SK-N-SH (cell line): ENCODE measurements at regions not wholly inside any gene's neighbourhood (a gene's known extent, or its start where the extent isn't known, plus 50 kb on each side); places are given as distances from the start of the nearest gene placed in this dataset.

ENCODE experiments used
- CHD2 ChIP-seq: fragments of 150-350 bp; IDR thresholded peaks from 2 replicates; pipeline ENCODE4 v1.6.1; 2018; ENCODE audit warnings: low read length; ENCODE audit not compliant: partially characterized antibody
- ELF1 ChIP-seq: IDR thresholded peaks from 2 replicates; pipeline ENCODE4 v1.4.0; 2012
- EP300 ChIP-seq, 2 experiments: IDR thresholded peaks; 2 replicates each; pipeline versions ENCODE4 v1.4.0 to v1.6.1; 2012; ENCODE audit warnings: borderline replicate concordance in 1 of 2, low read depth in 1 of 2, low read length in 1 of 2
- FOXJ3 ChIP-seq: sonication (generic); formaldehyde crosslinking; IDR thresholded peaks from 2 replicates; pipeline ENCODE4 v1.5.1; 2020; ENCODE audit warnings: mild to moderate bottlenecking, missing genetic modification reagents
- FOXM1 ChIP-seq: IDR thresholded peaks from 2 replicates; pipeline ENCODE4 v1.4.0; 2012; ENCODE audit warnings: low read depth, mild to moderate bottlenecking
- GABPA ChIP-seq: IDR thresholded peaks from 2 replicates; pipeline ENCODE4 v1.4.0; 2012; ENCODE audit warnings: low read depth, mild to moderate bottlenecking
- JUND ChIP-seq: IDR thresholded peaks from 2 replicates; pipeline ENCODE4 v1.4.0; 2012
- MEF2A ChIP-seq: IDR thresholded peaks from 2 replicates; pipeline ENCODE4 v1.4.0; 2012; ENCODE audit warnings: low read depth, borderline replicate concordance
- MXI1 ChIP-seq: IDR thresholded peaks from 2 replicates; pipeline ENCODE4 v1.6.1; 2012; ENCODE audit warnings: mild to moderate bottlenecking, low read depth, low read length, improper control_type of control experiment
- NFIC ChIP-seq: IDR thresholded peaks from 2 replicates; pipeline ENCODE4 v1.4.0; 2012; ENCODE audit warnings: borderline replicate concordance
- PBX3 ChIP-seq: IDR thresholded peaks from 2 replicates; pipeline ENCODE4; 2012
- POLR2AphosphoS5 ChIP-seq: IDR thresholded peaks from 2 replicates; pipeline ENCODE4 v1.6.1; 2012; ENCODE audit warnings: low read depth, low read length
- RAD21 ChIP-seq: IDR thresholded peaks from 2 replicates; pipeline ENCODE4 v1.6.1; 2012; ENCODE audit warnings: mild to moderate bottlenecking, low read length
- RXRA ChIP-seq: IDR thresholded peaks from 2 replicates; pipeline ENCODE4 v1.4.0; 2012; ENCODE audit warnings: low read depth, mild to moderate bottlenecking, borderline replicate concordance
- SMC3 ChIP-seq: IDR thresholded peaks from 2 replicates; pipeline ENCODE4 v1.6.1; 2012; ENCODE audit warnings: low read depth, low read length, improper control_type of control experiment
- TAF1 ChIP-seq: IDR thresholded peaks from 2 replicates; pipeline ENCODE4 v1.6.1; 2012; ENCODE audit warnings: low read depth, mild to moderate bottlenecking, low read length, moderate library complexity, borderline replicate concordance
- TCF12 ChIP-seq: IDR thresholded peaks from 2 replicates; pipeline ENCODE4 v1.4.0; 2012
- TEAD4 ChIP-seq: IDR thresholded peaks from 2 replicates; pipeline ENCODE4 v1.4.0; 2012; ENCODE audit warnings: mild to moderate bottlenecking, borderline replicate concordance; ENCODE audit not compliant: insufficient read depth
- USF2 ChIP-seq: fragments of 150-350 bp; IDR thresholded peaks from 2 replicates; pipeline ENCODE4 v1.6.1; 2017; ENCODE audit warnings: antibody characterized with exemption, low read length, low read depth, borderline replicate concordance
- YY1 ChIP-seq: IDR thresholded peaks from 2 replicates; pipeline ENCODE4 v1.4.0; 2012; ENCODE audit warnings: low read depth, mild to moderate bottlenecking
- TF ChIP-seq, protein P1 (sequence below): IDR thresholded peaks from 2 replicates; pipeline ENCODE4 v1.4.0; 2012; ENCODE audit warnings: low read depth, borderline replicate concordance
- TF ChIP-seq, protein P2 (sequence below): fragments of 200-600 bp; sonication (generic); IDR thresholded peaks from 2 replicates; pipeline ENCODE4 v1.6.1; 2017; ENCODE audit warnings: antibody characterized with exemption, mild to moderate bottlenecking, moderate library complexity
- TF ChIP-seq, protein P3 (sequence below): IDR thresholded peaks from 2 replicates; pipeline ENCODE4 v1.4.0; 2012; ENCODE audit warnings: low read depth

- TF ChIP-seq, protein P1, sequence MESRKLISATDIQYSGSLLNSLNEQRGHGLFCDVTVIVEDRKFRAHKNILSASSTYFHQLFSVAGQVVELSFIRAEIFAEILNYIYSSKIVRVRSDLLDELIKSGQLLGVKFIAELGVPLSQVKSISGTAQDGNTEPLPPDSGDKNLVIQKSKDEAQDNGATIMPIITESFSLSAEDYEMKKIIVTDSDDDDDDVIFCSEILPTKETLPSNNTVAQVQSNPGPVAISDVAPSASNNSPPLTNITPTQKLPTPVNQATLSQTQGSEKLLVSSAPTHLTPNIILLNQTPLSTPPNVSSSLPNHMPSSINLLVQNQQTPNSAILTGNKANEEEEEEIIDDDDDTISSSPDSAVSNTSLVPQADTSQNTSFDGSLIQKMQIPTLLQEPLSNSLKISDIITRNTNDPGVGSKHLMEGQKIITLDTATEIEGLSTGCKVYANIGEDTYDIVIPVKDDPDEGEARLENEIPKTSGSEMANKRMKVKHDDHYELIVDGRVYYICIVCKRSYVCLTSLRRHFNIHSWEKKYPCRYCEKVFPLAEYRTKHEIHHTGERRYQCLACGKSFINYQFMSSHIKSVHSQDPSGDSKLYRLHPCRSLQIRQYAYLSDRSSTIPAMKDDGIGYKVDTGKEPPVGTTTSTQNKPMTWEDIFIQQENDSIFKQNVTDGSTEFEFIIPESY: 0 out of 2 replicates have a peak, but pooled peaks have one; percentile 53
- TF ChIP-seq PBX3 (peak; percentile 88), MEF2A (no peak), SMC3 (no peak; the same call in 1 of the 2 replicates), RAD21 (no peak; the same call in 1 of the 2 replicates), USF2 (no peak), EP300 (IDR thresholded peaks at IDR 0.05; ENCODE audit: borderline replicate concordance in 1 of 2, low read depth in 1 of 2, low read length in 1 of 2) (peak; percentile 54 to 85; a peak in 2 of 4 replicates), CHD2 (peak; percentile 18), POLR2AphosphoS5 (peak; percentile 78; the same call in 1 of the 2 replicates), FOXJ3 (no peak), TAF1 (no peak), YY1 (no peak), RXRA (peak; percentile 53; the same call in 1 of the 2 replicates), JUND (peak; percentile 77), FOXM1 (no peak), GABPA (no peak), TEAD4 (peak; percentile 54; the same call in 1 of the 2 replicates), MXI1 (peak; percentile 63), TCF12 (peak; percentile 97), ELF1 (no peak; the same call in 1 of the 2 replicates), NFIC (peak; percentile 75)
- TF ChIP-seq, protein P2, sequence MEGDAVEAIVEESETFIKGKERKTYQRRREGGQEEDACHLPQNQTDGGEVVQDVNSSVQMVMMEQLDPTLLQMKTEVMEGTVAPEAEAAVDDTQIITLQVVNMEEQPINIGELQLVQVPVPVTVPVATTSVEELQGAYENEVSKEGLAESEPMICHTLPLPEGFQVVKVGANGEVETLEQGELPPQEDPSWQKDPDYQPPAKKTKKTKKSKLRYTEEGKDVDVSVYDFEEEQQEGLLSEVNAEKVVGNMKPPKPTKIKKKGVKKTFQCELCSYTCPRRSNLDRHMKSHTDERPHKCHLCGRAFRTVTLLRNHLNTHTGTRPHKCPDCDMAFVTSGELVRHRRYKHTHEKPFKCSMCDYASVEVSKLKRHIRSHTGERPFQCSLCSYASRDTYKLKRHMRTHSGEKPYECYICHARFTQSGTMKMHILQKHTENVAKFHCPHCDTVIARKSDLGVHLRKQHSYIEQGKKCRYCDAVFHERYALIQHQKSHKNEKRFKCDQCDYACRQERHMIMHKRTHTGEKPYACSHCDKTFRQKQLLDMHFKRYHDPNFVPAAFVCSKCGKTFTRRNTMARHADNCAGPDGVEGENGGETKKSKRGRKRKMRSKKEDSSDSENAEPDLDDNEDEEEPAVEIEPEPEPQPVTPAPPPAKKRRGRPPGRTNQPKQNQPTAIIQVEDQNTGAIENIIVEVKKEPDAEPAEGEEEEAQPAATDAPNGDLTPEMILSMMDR: no peak
- TF ChIP-seq, protein P3, sequence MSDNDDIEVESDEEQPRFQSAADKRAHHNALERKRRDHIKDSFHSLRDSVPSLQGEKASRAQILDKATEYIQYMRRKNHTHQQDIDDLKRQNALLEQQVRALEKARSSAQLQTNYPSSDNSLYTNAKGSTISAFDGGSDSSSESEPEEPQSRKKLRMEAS: 0 out of 2 replicates have a peak, but pooled peaks have one; percentile 55
- TF ChIP-seq, all 33 proteins: peak for 19
These were observed 138.3 kb upstream of the ID2 start (continued) for GRCh38 chr2:8543383-8544170.
